Loucy (cell line): ENCODE measurements at regions not wholly inside any gene's neighbourhood (a gene's known extent, or its start where the extent isn't known, plus 50 kb on each side); places are given as distances from the start of the nearest gene placed in this dataset.

Experiments
- H2AFZ ChIP-seq: fragments of 200-600 bp; sonication (generic); 2 replicates; pipeline ENCODE4 v1.6.0; 2016; ENCODE audit warnings: antibody characterized with exemption, mild to moderate bottlenecking, low read length, moderate library complexity
- H3F3A ChIP-seq: fragments of 200-600 bp; 2 replicates; pipeline ENCODE4 v1.6.0; 2016; ENCODE audit warnings: antibody characterized with exemption, low read depth, mild to moderate bottlenecking
- H3K27me3 ChIP-seq: fragments of 200-600 bp; sonication (generic); 2 replicates; pipeline ENCODE4 v1.6.1; 2014; ENCODE audit warnings: low read length, mild to moderate bottlenecking; ENCODE audit not compliant: insufficient read depth, poor library complexity, severe bottlenecking
- H3K36me3 ChIP-seq: fragments of 200-600 bp; sonication (generic); 2 replicates; pipeline ENCODE4 v1.6.1; 2016; ENCODE audit warnings: low read length; ENCODE audit not compliant: insufficient read depth
- H3K4me1 ChIP-seq: fragments of 200-600 bp; sonication (generic); 2 replicates; pipeline ENCODE4 v1.5.1; 2014; ENCODE audit warnings: low read length, mild to moderate bottlenecking; ENCODE audit not compliant: insufficient read depth, poor library complexity, severe bottlenecking
- H3K4me2 ChIP-seq: fragments of 200-600 bp; sonication (generic); 2 replicates; pipeline ENCODE4 v1.6.0; 2014; ENCODE audit warnings: antibody characterized with exemption, low read length, low read depth, mild to moderate bottlenecking; ENCODE audit not compliant: poor library complexity, severe bottlenecking
- H3K4me3 ChIP-seq: fragments of 200-600 bp; sonication (generic); 2 replicates; pipeline ENCODE4 v1.5.1; 2014; ENCODE audit warnings: low read length, mild to moderate bottlenecking, mixed read lengths; ENCODE audit not compliant: poor library complexity, severe bottlenecking
- H3K79me2 ChIP-seq: fragments of 200-600 bp; sonication (generic); 2 replicates; pipeline ENCODE4 v1.6.1; 2014; ENCODE audit warnings: low read length; ENCODE audit not compliant: insufficient read depth
- H3K9ac ChIP-seq: fragments of 200-600 bp; sonication (generic); 2 replicates; pipeline ENCODE4 v1.6.0; 2014; ENCODE audit warnings: mild to moderate bottlenecking, low read depth, low read length, moderate library complexity; ENCODE audit not compliant: poor library complexity, severe bottlenecking
- H3K9me2 ChIP-seq: fragments of 200-600 bp; sonication (generic); replicated peaks from 2 replicates; pipeline ENCODE4 v1.6.1; 2016; ENCODE audit warnings: low read depth, low read length, mixed read lengths
- H3K9me3 ChIP-seq: fragments of 200-600 bp; sonication (generic); 2 replicates; pipeline ENCODE4 v1.6.1; 2014; ENCODE audit warnings: mild to moderate bottlenecking, antibody characterized with exemption, low read length, low read depth; ENCODE audit not compliant: insufficient read depth
- H4K20me1 ChIP-seq: fragments of 200-600 bp; sonication (generic); 2 replicates; pipeline ENCODE4 v1.6.0; 2014; ENCODE audit warnings: antibody characterized with exemption, low read length, mild to moderate bottlenecking; ENCODE audit not compliant: insufficient read depth, poor library complexity, severe bottlenecking
- CTCF ChIP-seq: fragments of 200-600 bp; sonication (generic); conservative IDR thresholded peaks from 2 replicates; pipeline ENCODE4 v1.5.1; 2014; ENCODE audit warnings: mild to moderate bottlenecking, antibody characterized with exemption, low read length
- EZH2phosphoT487 ChIP-seq: fragments of 200-600 bp; IDR thresholded peaks from 2 replicates; pipeline ENCODE4 v1.6.1; 2018; ENCODE audit warnings: antibody characterized with exemption, mild to moderate bottlenecking, moderate library complexity, borderline replicate concordance

- no peaks in the 10 kb centered on the region for H3K27me3 ChIP-seq
- H4K20me1 ChIP-seq: no peaks in the 10 kb centered on the region
- H2AFZ ChIP-seq: no peak overlapping the region
- no peak overlapping the region for H3K4me2 ChIP-seq
- peaks cover 3% of the 10 kb centered on the region for H3K4me1 ChIP-seq
- H3F3A ChIP-seq: no peaks in the 10 kb centered on the region
- H3K79me2 ChIP-seq: no peaks in the 10 kb centered on the region
- H3K9me2 ChIP-seq: no peaks in the 10 kb centered on the region
- H3K36me3 ChIP-seq: no peaks in the 10 kb centered on the region
- H3K4me3 ChIP-seq: no peak overlapping the region
- TF ChIP-seq EZH2phosphoT487 (no peak), CTCF (no peak)
- no peak overlapping the region for H3K9ac ChIP-seq
- no peaks in the 10 kb centered on the region for H3K9me3 ChIP-seq
Measured at GRCh38 chr5:58207076-58207475, 252.8 kb downstream of the PLK2 start.

DNA sequence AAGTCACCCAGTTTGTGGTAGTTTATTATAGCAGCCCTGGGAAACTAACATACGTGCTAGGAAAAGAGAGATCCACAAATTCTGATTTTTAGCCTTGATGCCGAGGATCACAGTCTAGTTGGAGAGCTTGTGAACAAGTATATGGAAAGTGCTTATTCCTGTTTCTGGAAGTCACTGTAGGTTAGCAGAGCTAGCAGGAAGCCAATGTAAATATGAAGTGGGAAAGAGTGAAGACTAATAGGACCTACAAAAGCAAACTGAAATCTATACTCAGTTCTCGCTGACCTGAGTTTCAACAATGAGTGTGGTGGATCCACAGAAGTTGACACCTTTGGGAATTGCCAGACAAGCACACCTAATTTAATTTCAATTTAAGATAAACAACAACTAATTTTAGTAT, 254.9 kb downstream of the PLK2 start:
- H3K4me1 ChIP-seq: peaks cover 3% of the 10 kb centered on the region
- H3K4me2 ChIP-seq: no peak overlapping the region
- no peaks in the 10 kb centered on the region for H3K27me3 ChIP-seq
- H3K36me3 ChIP-seq: no peaks in the 10 kb centered on the region
- H3K9me2 ChIP-seq: no peaks in the 10 kb centered on the region
- TF ChIP-seq CTCF (no peak), EZH2phosphoT487 (no peak)
- no peak overlapping the region for H2AFZ ChIP-seq
- H3K9ac ChIP-seq: no peak overlapping the region
- H3K79me2 ChIP-seq: no peaks in the 10 kb centered on the region
- H4K20me1 ChIP-seq: no peaks in the 10 kb centered on the region
- no peaks in the 10 kb centered on the region for H3F3A ChIP-seq
- no peaks in the 10 kb centered on the region for H3K9me3 ChIP-seq
- H3K4me3 ChIP-seq: no peak overlapping the region

DNA sequence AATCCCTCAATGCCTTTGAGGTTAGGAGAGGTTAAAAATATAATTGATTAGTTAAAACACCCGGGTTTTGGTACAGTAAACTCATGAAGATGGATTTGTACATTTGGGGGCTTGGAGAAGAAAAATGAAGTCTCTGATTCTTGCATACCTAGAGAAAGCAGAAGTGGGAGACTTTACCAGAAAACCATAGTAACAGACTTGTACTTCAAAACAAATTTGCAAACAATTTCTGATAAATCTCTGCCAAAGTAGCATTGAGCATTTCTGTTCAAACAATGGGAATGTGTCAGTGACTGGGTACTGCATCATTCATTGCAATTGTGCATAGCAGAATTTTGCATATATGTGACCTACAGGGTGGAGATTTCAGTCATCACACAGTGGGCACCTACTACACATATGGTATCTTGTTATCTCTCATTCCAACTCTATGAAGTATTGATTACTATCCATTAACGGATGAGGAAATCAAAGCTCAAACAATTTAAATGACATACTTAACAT, 256.9 kb downstream of the PLK2 start:
- Histone ChIP-seq H4K20me1 (no peaks in the 10 kb centered on the region), H3K36me3 (no peaks in the 10 kb centered on the region), H3K4me2 (no peak overlapping the region), H3K9me3 (no peaks in the 10 kb centered on the region), H2AFZ (no peak overlapping the region), H3K27me3 (no peaks in the 10 kb centered on the region), H3K9me2 (no peaks in the 10 kb centered on the region), H3K9ac (no peak overlapping the region), H3K4me3 (no peak overlapping the region), H3K4me1 (peaks cover 3% of the 10 kb centered on the region), H3F3A (no peaks in the 10 kb centered on the region), H3K79me2 (no peaks in the 10 kb centered on the region)
- no peak for TF ChIP-seq EZH2phosphoT487
- TF ChIP-seq CTCF: no peak
